ENCODE measurements at regions not wholly inside any gene's neighbourhood (a gene's known extent, or its start where the extent isn't known, plus 50 kb on each side); places are given as distances from the start of the nearest gene placed in this dataset.
"Not testable (repeated sequence)": the region's sequence is repeated elsewhere in the genome, so short reads cannot be mapped to it uniquely, and the experiment has no call there.

- H3K27me3 ChIP-seq (ENCODE audit: insufficient read depth, low read length) = no peaks in the 10 kb centered on the region
- H3K4me1 ChIP-seq (ENCODE audit: control insufficient read depth, insufficient read depth, low read length, unreplicated experiment) = no peaks in the 10 kb centered on the region
- H3K79me2 ChIP-seq (ENCODE audit: control insufficient read depth, insufficient read depth, low read length, unreplicated experiment) = no peaks in the 10 kb centered on the region
- H3K4me3 ChIP-seq (ENCODE audit: low read depth, low read length) = no peak overlapping the region
- no peak overlapping the region for H2AFZ ChIP-seq (ENCODE audit: low read length, unreplicated experiment)
- no peak overlapping the region for H3K27ac ChIP-seq (ENCODE audit: low read depth, low read length)
- no peaks in the 10 kb centered on the region for H3K36me3 ChIP-seq (ENCODE audit: insufficient read depth, low read length)
Observed at GRCh38 chrX:1103360-1103759, 109.1 kb downstream of the CRLF2 start.

- H3K4me1 ChIP-seq (ENCODE audit: control insufficient read depth, insufficient read depth, low read length, unreplicated experiment) = no peaks in the 10 kb centered on the region
- no peaks in the 10 kb centered on the region for H3K79me2 ChIP-seq (ENCODE audit: control insufficient read depth, insufficient read depth, low read length, unreplicated experiment)
- no peaks in the 10 kb centered on the region for H3K36me3 ChIP-seq (ENCODE audit: insufficient read depth, low read length)
- no peaks in the 10 kb centered on the region for H3K27me3 ChIP-seq (ENCODE audit: insufficient read depth, low read length)
- no peak overlapping the region for H3K4me3 ChIP-seq (ENCODE audit: low read depth, low read length)
- H2AFZ ChIP-seq (ENCODE audit: low read length, unreplicated experiment) = no peak overlapping the region
- H3K27ac ChIP-seq (ENCODE audit: low read depth, low read length) = no peak overlapping the region
Observed at GRCh38 chrX:1102786-1103185, 109.7 kb downstream of the CRLF2 start.

GRCh38 chrX:1102221-1102620 lies 110.2 kb downstream of the CRLF2 start:
- not testable (repeated sequence) for H3K36me3 ChIP-seq (ENCODE audit: insufficient read depth, low read length); H3K27ac ChIP-seq (ENCODE audit: low read depth, low read length); H3K27me3 ChIP-seq (ENCODE audit: insufficient read depth, low read length); H3K79me2 ChIP-seq (ENCODE audit: control insufficient read depth, insufficient read depth, low read length, unreplicated experiment); H2AFZ ChIP-seq (ENCODE audit: low read length, unreplicated experiment); H3K4me1 ChIP-seq (ENCODE audit: control insufficient read depth, insufficient read depth, low read length, unreplicated experiment); H3K4me3 ChIP-seq (ENCODE audit: low read depth, low read length)

- Histone ChIP-seq H3K79me2 (ENCODE audit: control insufficient read depth, insufficient read depth, low read length, unreplicated experiment) (no peaks in the 10 kb centered on the region), H3K27me3 (ENCODE audit: insufficient read depth, low read length) (no peaks in the 10 kb centered on the region), H3K4me1 (ENCODE audit: control insufficient read depth, insufficient read depth, low read length, unreplicated experiment) (no peaks in the 10 kb centered on the region), H3K36me3 (ENCODE audit: insufficient read depth, low read length) (no peaks in the 10 kb centered on the region), H2AFZ (ENCODE audit: low read length, unreplicated experiment) (no peak overlapping the region), H3K27ac (ENCODE audit: low read depth, low read length) (no peak overlapping the region), H3K4me3 (ENCODE audit: low read depth, low read length) (no peak overlapping the region)
Observed at GRCh38 chrX:1099146-1099770, 113.2 kb downstream of the CRLF2 start.

GRCh38 chrX:1097328-1097727 lies 115.1 kb downstream of the CRLF2 start:
- Histone ChIP-seq H3K27ac (ENCODE audit: low read depth, low read length) (no peak overlapping the region), H3K79me2 (ENCODE audit: control insufficient read depth, insufficient read depth, low read length, unreplicated experiment) (no peaks in the 10 kb centered on the region), H3K27me3 (ENCODE audit: insufficient read depth, low read length) (no peaks in the 10 kb centered on the region), H3K4me3 (ENCODE audit: low read depth, low read length) (no peak overlapping the region), H3K36me3 (ENCODE audit: insufficient read depth, low read length) (no peaks in the 10 kb centered on the region), H3K4me1 (ENCODE audit: control insufficient read depth, insufficient read depth, low read length, unreplicated experiment) (no peaks in the 10 kb centered on the region), H2AFZ (ENCODE audit: low read length, unreplicated experiment) (no peak overlapping the region)

GRCh38 chrX:1094566-1095333 lies 117.7 kb downstream of the CRLF2 start:
- H3K27me3 ChIP-seq (ENCODE audit: insufficient read depth, low read length) = no peaks in the 10 kb centered on the region

GRCh38 chrX:1093586-1094421 lies 118.6 kb downstream of the CRLF2 start:
- Histone ChIP-seq H3K36me3 (ENCODE audit: insufficient read depth, low read length) (no peaks in the 10 kb centered on the region), H3K79me2 (ENCODE audit: control insufficient read depth, insufficient read depth, low read length, unreplicated experiment) (no peaks in the 10 kb centered on the region), H3K4me1 (ENCODE audit: control insufficient read depth, insufficient read depth, low read length, unreplicated experiment) (no peaks in the 10 kb centered on the region), H3K4me3 (ENCODE audit: low read depth, low read length) (no peak overlapping the region), H3K27ac (ENCODE audit: low read depth, low read length) (no peak overlapping the region), H2AFZ (ENCODE audit: low read length, unreplicated experiment) (no peak overlapping the region), H3K27me3 (ENCODE audit: insufficient read depth, low read length) (no peaks in the 10 kb centered on the region)

More at GRCh38 chrX:1094566-1095333, 117.7 kb downstream of the CRLF2 start:
- no peaks in the 10 kb centered on the region for H3K4me1 ChIP-seq (ENCODE audit: control insufficient read depth, insufficient read depth, low read length, unreplicated experiment)
- no peaks in the 10 kb centered on the region for H3K79me2 ChIP-seq (ENCODE audit: control insufficient read depth, insufficient read depth, low read length, unreplicated experiment)
- no peaks in the 10 kb centered on the region for H3K36me3 ChIP-seq (ENCODE audit: insufficient read depth, low read length)
- H3K4me3 ChIP-seq (ENCODE audit: low read depth, low read length) = no peak overlapping the region
- H2AFZ ChIP-seq (ENCODE audit: low read length, unreplicated experiment) = no peak overlapping the region
- H3K27ac ChIP-seq (ENCODE audit: low read depth, low read length) = no peak overlapping the region

- no peaks in the 10 kb centered on the region for H3K79me2 ChIP-seq (ENCODE audit: control insufficient read depth, insufficient read depth, low read length, unreplicated experiment)
- H3K27ac ChIP-seq (ENCODE audit: low read depth, low read length) = no peak overlapping the region
- H3K4me1 ChIP-seq (ENCODE audit: control insufficient read depth, insufficient read depth, low read length, unreplicated experiment) = no peaks in the 10 kb centered on the region
- H2AFZ ChIP-seq (ENCODE audit: low read length, unreplicated experiment) = no peak overlapping the region
- H3K27me3 ChIP-seq (ENCODE audit: insufficient read depth, low read length) = no peaks in the 10 kb centered on the region
- H3K4me3 ChIP-seq (ENCODE audit: low read depth, low read length) = no peak overlapping the region
- no peaks in the 10 kb centered on the region for H3K36me3 ChIP-seq (ENCODE audit: insufficient read depth, low read length)
Observed at GRCh38 chrX:1093121-1093520, 119.3 kb downstream of the CRLF2 start.

GRCh38 chrX:1086444-1087409 lies 125.7 kb downstream of the CRLF2 start:
- Histone ChIP-seq H3K27me3 (ENCODE audit: insufficient read depth, low read length) (no peaks in the 10 kb centered on the region), H3K4me3 (ENCODE audit: low read depth, low read length) (no peak overlapping the region), H2AFZ (ENCODE audit: low read length, unreplicated experiment) (no peak overlapping the region), H3K36me3 (ENCODE audit: insufficient read depth, low read length) (no peaks in the 10 kb centered on the region), H3K27ac (ENCODE audit: low read depth, low read length) (no peak overlapping the region), H3K79me2 (ENCODE audit: control insufficient read depth, insufficient read depth, low read length, unreplicated experiment) (no peaks in the 10 kb centered on the region), H3K4me1 (ENCODE audit: control insufficient read depth, insufficient read depth, low read length, unreplicated experiment) (no peaks in the 10 kb centered on the region)

- H3K36me3 ChIP-seq (ENCODE audit: insufficient read depth, low read length); H3K27me3 ChIP-seq (ENCODE audit: insufficient read depth, low read length); H3K79me2 ChIP-seq (ENCODE audit: control insufficient read depth, insufficient read depth, low read length, unreplicated experiment); H2AFZ ChIP-seq (ENCODE audit: low read length, unreplicated experiment); H3K27ac ChIP-seq (ENCODE audit: low read depth, low read length); H3K4me3 ChIP-seq (ENCODE audit: low read depth, low read length); H3K4me1 ChIP-seq (ENCODE audit: control insufficient read depth, insufficient read depth, low read length, unreplicated experiment): not testable (repeated sequence)
Observed at GRCh38 chrX:1085871-1086270, 126.6 kb downstream of the CRLF2 start.

Measured in ACC112 (cell line).